RCC 7860 (cell line): ENCODE measurements at regions not wholly inside any gene's neighbourhood (a gene's known extent, or its start where the extent isn't known, plus 50 kb on each side); places are given as distances from the start of the nearest gene placed in this dataset.
A peak's percentile ranks its signal among the peaks of the same experiment; 100 is the strongest.
"Not testable (repeated sequence)": the region's sequence is repeated elsewhere in the genome, so short reads cannot be mapped to it uniquely, and the experiment has no call there.

Experiments used
- DNase-seq: peaks from one replicate; pipeline ENCODE4 v3.0.0-alpha.2; 2015; ENCODE audit warnings: low spot score
- FAIRE-seq: peaks from 2 replicates; lab custom pipeline; 2012; peaks lifted over from hg19 to GRCh38; lab: Jason Lieb, UNC

- DNase-seq (no peak), FAIRE-seq (no peak)
Observed at GRCh38 chr1:55912438-55912837, 666.9 kb downstream of the PLPP3 start.

- FAIRE-seq, result no peak
- no peak for DNase-seq
Observed at GRCh38 chr1:55904541-55904940, 674.8 kb downstream of the PLPP3 start.

GRCh38 chr1:55898181-55898580, 681.2 kb downstream of the PLPP3 start:
- DNase-seq (peak; percentile 6), FAIRE-seq (no peak)

DNA sequence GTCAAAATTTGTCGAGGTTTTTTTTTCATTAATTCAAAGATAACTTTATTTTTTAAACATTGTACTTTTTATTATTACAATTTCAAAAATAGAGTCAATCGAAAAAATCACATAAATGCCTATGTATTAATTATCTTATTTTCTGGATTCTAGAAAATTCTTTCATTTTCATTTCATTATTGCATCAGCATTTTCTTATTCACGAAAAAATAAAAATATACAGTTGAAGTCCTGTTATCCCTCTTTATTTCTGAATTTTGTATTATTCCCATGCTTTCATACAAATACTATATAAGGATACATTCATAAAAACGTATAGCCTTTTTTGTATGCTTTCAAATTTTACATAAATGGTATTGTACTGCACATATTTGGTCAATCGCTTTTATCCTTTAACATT, 681.0 kb upstream of the USP24 start:
- FAIRE-seq (peak; percentile 48), DNase-seq (no peak)

GRCh38 chr1:55894521-55894920, 679.4 kb upstream of the USP24 start:
- no peak for DNase-seq
- no peak for FAIRE-seq

DNA sequence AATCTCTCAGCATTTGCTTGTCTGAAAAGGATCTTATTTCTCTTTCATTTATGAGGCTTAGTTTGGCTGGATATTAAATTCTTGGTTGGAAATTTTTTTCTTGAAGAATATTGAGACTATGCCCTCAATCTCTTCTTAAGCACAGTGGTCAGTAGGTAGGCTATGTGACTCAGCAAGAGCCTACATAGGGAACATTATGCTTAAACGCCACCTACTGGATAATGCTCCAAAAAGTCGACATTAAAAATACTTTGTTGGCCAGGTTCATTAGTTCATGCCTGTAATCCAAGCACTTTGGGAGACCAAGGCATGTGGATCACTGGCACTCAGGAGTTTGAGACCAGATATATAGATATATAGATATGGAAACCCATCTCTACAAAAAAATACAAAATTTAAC, 678.0 kb upstream of the USP24 start:
- DNase-seq, result peak; percentile 56
- peak; percentile 64 for FAIRE-seq

DNA sequence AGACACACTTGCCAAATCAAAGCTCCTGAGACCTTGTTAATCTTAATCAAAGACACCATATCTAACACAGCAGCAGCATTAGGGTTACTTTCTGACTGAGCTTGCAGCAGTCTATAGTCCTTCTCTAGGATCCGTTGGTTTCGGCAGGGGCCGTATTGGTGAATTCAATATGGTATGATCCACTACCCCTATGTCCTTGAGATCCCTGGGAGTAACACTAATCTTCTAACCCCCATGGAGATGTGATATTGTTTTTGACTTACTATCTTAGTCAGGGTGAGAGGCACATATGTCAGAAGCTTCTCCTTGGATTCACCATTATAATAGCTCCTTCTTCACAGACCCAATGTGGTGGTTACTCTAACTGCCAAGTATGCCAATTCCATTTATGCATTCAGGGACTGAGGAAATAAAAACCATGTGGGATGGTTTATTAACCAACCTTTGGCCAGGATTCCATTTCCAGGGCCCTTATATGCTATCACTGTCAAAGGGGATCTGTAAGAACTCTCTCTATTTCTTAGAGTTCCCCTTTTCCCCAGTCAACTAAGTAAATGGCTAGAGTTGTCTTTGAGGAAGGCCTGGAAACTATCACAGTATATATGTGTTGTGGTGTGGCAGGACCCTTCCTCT, 673.6 kb upstream of the USP24 start:
- no peak for FAIRE-seq
- no peak for DNase-seq

DNA sequence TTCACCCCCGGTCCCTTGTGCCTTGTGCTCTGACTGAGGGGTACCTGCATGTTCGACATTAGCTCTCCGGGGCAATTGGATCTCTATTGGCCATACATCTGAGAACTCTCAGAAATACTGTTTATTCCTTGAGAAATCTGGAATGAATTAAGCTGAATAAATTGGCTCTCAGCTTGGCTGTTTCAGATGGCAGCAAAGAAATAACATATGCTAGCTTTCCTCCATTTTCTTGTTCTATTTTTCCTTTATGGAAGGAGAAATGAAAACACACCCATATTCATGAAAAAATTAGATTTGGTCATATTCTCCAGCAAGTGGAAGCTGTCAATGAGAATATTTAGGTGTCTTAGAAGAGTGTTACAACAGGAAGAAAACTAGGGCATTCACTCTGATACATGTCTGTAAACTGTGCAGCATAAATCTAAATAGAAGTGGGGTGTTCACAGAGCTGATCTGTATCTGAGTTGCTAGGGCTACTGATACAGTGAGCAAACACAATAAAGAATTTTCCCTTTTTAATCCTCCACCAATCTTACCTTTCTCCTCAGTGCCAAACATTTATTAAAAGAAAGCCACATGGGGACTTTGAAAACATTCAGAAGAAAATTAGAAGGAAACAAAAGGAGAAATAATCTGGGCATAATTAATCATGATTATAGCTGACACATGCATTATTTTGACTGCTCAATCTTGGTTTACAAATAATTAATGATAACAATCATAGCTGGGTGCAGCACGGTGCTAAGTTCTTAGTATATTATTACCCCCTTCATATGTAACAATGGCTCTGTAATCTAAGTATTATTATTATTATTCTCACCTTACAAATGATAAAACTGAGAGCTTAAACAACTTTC, 671.9 kb upstream of the USP24 start:
- DNase-seq (no peak), FAIRE-seq (no peak)

- DNase-seq, result no peak
- FAIRE-seq, result no peak
Observed at GRCh38 chr1:55885619-55886018, 670.5 kb upstream of the USP24 start.

DNA sequence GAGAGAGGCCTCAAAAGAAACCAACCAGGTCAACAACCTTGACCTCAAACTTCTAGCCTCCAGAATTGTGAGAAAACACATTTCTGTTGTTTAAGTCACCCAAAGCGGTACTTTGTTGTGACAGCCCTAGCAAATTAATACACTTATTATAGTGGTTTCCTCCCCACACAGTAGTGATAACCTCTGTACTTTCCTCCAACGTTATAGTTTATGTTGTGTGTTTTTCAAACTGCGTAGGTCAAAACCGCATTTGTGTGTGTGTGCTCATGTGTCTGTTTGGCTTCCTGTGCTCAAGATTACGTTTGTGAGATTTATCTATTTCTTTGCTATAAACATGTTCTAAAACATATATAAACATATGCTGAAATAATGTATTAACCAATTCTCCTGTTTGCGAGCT, 667.8 kb upstream of the USP24 start:
- FAIRE-seq, result no peak

DNA sequence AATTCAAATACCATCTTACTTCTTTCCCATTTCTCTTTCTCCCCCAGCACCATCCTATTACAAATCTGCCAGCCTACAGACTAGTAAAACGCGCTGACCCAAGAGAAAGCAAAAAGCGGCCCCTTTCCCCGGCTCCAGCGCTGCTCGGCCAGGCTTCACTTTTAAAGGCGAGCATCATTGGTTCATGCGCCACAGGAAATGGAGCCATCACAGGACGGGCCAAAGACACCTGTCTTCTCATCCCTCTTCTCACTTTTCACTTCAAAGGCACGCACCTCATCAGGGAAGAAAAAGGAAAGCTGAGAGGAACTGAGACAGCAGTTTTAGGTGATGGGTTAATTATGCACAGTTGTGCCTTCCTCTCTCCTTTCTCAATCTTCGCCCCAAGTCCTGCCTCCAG, 664.2 kb upstream of the USP24 start:
- FAIRE-seq, result no peak

More for the DNA sequence above, 667.8 kb upstream of the USP24 start:
- DNase-seq, result no peak

DNA sequence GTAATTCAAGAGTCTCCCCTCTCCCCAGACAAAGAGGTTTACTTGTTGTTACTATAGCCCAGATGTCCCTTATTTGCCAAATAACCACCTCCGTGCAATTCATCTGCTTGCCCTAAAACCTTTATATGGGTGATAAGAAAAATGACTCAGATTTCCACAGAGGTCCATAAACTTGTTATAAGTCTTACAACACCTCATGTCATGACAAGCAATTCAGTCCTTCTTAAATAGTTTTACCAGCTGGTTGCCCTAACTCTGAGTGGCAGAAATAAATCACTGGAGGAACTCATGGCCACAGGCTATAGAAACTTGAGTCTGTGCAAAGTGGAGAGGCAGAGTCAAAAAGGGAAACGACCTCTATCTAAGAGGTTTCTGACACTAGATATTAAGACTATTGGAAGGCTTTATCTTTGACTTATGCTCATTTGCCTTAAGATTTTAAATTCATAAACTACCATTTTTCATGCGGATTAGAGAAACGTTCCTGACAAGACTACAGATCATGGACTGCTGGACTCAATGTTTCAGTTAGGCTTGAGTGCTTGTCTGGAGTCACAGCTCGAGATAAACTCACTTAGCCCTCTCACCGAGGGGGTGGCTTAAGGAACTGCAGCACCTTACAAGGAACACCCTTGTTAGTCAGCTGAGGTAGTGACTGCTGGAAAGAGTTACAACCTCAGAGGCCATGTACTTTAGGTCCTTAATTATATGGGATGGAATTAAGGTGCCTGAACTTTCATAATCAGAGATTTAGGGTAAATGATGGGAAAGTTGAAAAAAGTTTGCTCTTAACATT, 662.5 kb upstream of the USP24 start:
- DNase-seq (no peak), FAIRE-seq (no peak)

More for the DNA sequence above, 664.2 kb upstream of the USP24 start:
- no peak for DNase-seq

DNA sequence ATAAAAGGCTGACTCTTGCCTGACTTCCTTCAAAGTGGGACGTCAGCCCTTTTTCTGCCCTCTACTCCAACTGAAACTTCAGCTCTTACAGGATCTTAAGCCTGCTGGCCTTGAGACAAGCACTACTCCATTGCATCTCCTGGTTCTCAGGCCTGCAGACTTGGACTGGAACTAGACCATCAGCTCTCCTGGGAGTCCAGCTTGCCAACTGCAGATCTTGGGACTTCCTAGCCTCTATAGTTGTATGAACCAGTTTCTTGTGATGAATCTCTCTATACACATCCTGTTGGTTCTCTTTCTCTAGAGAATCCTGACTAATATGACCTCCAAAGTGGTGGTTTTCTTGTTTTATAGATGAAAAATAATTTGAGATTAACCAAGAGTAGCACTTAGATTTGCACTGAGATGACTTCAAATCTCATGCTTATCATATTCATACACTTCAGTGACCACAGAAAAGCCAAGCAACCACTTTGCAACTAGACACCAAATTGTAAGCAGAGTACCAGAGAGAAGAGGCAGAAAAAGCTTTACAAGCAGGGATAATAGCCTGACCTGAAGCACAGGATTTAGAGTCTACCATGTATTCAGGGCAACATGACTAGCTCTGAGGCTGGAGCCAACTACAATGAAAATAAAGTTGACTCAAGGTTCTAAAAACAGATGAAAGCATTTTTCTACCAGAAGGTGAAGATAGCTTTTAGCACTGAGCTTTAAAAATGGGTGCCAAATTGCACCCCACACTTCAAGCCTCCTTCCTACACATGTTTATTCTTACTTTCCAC, 661.3 kb upstream of the USP24 start:
- DNase-seq (no peak), FAIRE-seq (no peak)

DNA sequence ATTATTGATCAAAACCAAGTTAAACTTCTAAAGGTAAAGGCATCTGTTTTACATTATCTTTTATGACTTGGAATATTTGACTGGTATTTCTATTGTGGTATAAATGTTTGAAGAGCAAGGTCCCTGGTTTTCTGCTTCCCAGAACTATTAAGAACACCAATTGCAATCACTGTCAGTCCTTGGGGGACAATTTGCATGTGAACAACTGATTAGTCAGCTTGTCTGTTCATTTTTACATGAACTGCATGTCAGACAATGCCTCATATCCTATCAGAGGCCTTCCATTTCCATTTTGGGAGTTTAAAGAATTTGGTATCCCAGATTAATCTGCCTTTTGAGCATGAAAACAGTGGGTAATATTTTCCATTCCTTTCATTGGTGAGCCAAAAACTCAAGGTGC, 654.9 kb upstream of the USP24 start:
- FAIRE-seq (no peak), DNase-seq (no peak)

DNA sequence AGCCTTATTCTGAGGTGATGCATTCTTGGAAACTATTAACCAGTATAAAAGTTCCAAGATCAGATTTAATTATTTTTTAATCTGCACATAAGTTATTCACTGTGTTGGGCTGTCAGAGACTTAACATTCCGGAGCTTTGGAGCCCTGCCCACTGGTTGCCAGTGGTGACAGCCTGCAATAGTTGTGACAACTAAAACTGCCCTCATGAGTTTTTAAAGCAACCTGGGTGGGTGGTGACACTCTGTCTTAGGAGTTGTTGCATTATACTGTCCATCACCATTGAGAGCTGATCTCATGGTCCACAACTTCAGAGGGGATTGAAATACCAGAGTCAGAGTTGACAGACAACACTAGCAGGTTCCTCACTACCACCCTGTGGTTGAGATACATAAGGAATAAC, 653.9 kb upstream of the USP24 start:
- DNase-seq, result no peak
- no peak for FAIRE-seq

DNA sequence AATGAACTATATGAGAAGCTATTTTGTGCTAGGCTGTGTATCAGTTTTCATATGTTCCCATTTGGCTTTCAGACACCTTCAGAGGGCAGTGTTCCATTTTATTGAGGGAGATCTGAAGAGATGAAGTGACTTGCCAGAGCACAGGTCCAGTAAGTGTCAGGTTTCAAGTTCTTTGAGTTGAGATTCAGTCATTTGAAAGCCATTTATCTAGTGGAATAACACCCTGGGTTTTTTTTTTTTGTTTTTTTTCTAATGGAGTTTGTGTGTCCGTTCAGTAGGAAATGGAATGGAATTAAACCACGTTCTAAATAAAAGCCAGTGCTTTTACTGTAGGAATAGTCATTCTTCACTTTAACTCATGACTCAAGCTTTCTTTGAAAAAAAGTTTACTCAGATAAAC, 652.9 kb upstream of the USP24 start:
- DNase-seq (no peak), FAIRE-seq (no peak)

GRCh38 chr1:55867304-55867843, 652.2 kb upstream of the USP24 start:
- FAIRE-seq, result no peak

DNA sequence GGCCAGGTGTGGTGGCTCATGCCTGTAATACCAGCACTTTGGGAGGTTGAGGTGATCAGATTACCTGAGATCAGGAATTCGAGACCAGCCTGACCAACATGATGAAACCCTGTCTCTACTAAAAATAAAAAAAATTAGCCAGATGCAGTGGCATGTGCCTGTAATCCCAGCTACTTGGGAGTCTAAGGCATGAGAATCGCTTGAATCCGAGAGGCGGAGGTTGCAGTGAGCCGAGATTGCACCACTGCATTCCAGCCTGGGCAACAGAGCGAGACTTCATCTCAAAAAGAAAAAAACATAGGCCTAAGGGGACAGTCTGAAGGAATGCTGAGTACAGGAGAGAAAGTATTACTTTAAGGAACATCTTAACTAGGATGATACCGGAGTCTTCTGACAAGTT, 650.6 kb upstream of the USP24 start:
- not testable (repeated sequence) for DNase-seq, FAIRE-seq

More at GRCh38 chr1:55867304-55867843, 652.2 kb upstream of the USP24 start:
- no peak for DNase-seq

DNA sequence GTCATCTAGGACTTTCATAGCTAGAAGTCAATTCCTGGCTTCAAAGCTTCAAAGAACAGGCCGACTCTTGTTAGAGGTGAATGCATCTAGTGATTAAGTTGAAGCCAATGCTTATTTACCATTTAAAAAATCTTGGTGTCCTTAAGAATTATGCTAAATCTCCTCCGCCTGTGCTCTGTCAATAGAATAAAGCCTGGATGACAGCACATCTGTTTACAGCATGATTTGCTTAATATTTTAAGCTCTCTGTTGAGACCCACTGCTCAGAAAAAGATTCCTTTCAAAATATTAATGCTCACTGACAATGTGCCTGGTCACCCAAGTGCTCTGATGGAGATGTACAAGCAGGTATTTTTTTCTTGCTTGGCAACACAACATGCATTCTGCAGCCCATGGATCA, 649.1 kb upstream of the USP24 start:
- DNase-seq, result no peak
- no peak for FAIRE-seq

DNA sequence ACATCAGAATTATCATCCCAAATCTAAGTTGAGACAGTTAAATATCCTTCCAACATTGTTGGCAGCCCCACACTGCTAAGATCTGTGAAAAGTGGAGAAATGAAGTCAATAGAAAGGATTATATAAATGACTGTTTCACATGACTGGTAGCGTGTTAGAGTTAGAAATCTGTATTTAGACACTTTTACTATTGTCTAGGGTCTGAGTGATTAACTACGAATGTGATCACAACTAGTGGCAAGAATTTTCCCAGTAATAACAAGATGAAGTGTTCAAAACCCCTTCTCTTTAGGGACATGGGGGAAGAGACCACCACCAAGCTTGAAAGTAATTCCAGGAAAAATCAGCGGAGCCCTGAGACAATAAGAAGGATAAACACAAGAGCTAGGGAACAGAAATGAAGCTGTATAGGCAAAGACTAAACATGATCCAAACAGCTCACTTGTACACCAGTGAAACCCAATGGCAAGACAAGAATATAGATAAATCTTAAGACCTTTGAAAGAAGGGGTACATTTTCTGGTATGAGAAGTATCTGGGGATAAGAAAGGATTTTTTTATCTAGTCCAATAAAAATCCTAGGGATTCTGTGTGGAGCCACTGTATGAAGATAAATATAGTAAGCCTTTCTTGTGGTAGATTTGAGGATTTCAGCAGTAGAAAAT, 646.6 kb upstream of the USP24 start:
- FAIRE-seq (no peak), DNase-seq (no peak)
